ENCODE measurements at regions not wholly inside any gene's neighbourhood (a gene's known extent, or its start where the extent isn't known, plus 50 kb on each side); places are given as distances from the start of the nearest gene placed in this dataset.

- DNase-seq: no peak
- H3K9ac ChIP-seq (ENCODE audit: low read length): no peak overlapping the region
- H3K4me2 ChIP-seq (ENCODE audit: low read depth, low read length): no peak overlapping the region
- H3K9me3 ChIP-seq (replicated peaks; ENCODE audit: insufficient read depth, low read length): no peaks in the 10 kb centered on the region
- H3K4me3 ChIP-seq (ENCODE audit: low read length): no peak overlapping the region
- no peaks in the 10 kb centered on the region for H3K79me2 ChIP-seq (ENCODE audit: low read length)
- H3K4me1 ChIP-seq (ENCODE audit: low read length): no peaks in the 10 kb centered on the region
- TF ChIP-seq EZH2 (optimal IDR thresholded peaks at IDR 0.05; ENCODE audit: low read depth, low read length) (no peak), EZH2phosphoT487 (IDR thresholded peaks at IDR 0.05; ENCODE audit: low read length) (no peak), CTCF (IDR thresholded peaks at IDR 0.05; ENCODE audit: low read length) (no peak)
- H4K20me1 ChIP-seq (ENCODE audit: insufficient read depth, low read length): no peaks in the 10 kb centered on the region
- no peaks in the 10 kb centered on the region for H3K27me3 ChIP-seq (replicated peaks; ENCODE audit: insufficient read depth, low read length)
- H3K27ac ChIP-seq (ENCODE audit: low read length): no peak overlapping the region
- no peaks in the 10 kb centered on the region for H3K36me3 ChIP-seq (replicated peaks; ENCODE audit: insufficient read depth, low read length)
- H2AFZ ChIP-seq (ENCODE audit: low read length): no peak overlapping the region
- no peaks in the 10 kb centered on the region for H3F3A ChIP-seq (ENCODE audit: insufficient read depth, low read length)
- no peaks in the 10 kb centered on the region for H3K9me2 ChIP-seq (replicated peaks; ENCODE audit: insufficient read depth, low read length)
Observed at GRCh38 chr17:33889040-33889439, 366.0 kb upstream of the CCL2 start.

- Histone ChIP-seq H3K4me3 (ENCODE audit: low read length) (no peak overlapping the region), H3K4me1 (ENCODE audit: low read length) (no peaks in the 10 kb centered on the region), H3F3A (ENCODE audit: insufficient read depth, low read length) (no peaks in the 10 kb centered on the region), H2AFZ (ENCODE audit: low read length) (no peak overlapping the region), H3K36me3 (replicated peaks; ENCODE audit: insufficient read depth, low read length) (no peaks in the 10 kb centered on the region), H3K27me3 (replicated peaks; ENCODE audit: insufficient read depth, low read length) (no peaks in the 10 kb centered on the region), H3K9me2 (replicated peaks; ENCODE audit: insufficient read depth, low read length) (no peaks in the 10 kb centered on the region), H3K27ac (ENCODE audit: low read length) (no peak overlapping the region), H3K79me2 (ENCODE audit: low read length) (no peaks in the 10 kb centered on the region), H3K4me2 (ENCODE audit: low read depth, low read length) (no peak overlapping the region), H4K20me1 (ENCODE audit: insufficient read depth, low read length) (no peaks in the 10 kb centered on the region), H3K9me3 (replicated peaks; ENCODE audit: insufficient read depth, low read length) (no peaks in the 10 kb centered on the region), H3K9ac (ENCODE audit: low read length) (no peak overlapping the region)
- no peak for DNase-seq
- no peak for TF ChIP-seq EZH2phosphoT487 (IDR thresholded peaks at IDR 0.05; ENCODE audit: low read length)
- no peak for TF ChIP-seq CTCF (IDR thresholded peaks at IDR 0.05; ENCODE audit: low read length)
- no peak for TF ChIP-seq EZH2 (optimal IDR thresholded peaks at IDR 0.05; ENCODE audit: low read depth, low read length)
Observed at GRCh38 chr17:33889766-33890165, 365.3 kb upstream of the CCL2 start.

DNA sequence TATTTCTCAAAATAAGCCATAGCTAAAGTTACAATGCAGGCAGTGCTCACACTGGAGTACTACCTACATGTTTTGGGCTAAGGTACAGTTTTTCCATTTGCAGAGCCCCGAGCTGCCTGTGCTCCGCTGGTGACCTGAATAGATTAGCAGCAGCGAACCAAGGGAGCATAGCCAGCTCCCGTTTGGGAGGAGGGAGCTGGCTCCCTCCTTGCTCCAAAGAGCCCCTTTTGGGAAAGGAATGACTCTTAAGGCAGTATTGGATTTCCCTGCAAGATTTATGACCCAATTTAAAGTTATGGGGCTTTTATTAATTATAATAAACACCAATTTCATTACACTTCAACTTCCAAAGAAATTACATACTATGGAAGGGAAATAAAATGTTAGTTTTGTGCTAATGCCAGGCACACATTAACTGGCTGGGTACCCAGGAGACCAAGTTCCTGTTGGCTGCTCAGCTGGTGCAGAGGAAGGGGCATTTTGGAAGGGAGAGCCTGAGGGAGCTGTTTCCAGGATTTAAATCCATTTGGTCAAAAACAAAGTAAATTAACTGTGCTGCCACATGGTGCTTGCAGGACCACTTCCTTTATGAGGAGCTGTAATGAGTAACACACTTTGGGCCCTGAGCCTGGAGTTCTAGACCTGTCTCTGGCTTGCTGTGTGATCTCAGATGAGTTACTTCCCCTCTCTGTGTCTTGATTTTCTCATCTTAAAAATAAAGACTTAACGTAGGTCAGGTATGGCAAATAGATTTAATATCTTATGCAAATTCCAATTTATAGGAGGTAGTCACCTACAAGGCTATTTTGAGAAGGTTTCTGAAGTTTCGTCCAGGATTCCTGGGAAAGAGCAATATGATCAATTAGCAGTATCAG lies 362.1 kb upstream of the CCL2 start:
- TF ChIP-seq CTCF (IDR thresholded peaks at IDR 0.05; ENCODE audit: low read length) (no peak), EZH2 (optimal IDR thresholded peaks at IDR 0.05; ENCODE audit: low read depth, low read length) (no peak), EZH2phosphoT487 (IDR thresholded peaks at IDR 0.05; ENCODE audit: low read length) (no peak)
- no peaks in the 10 kb centered on the region for H3F3A ChIP-seq (ENCODE audit: insufficient read depth, low read length)

More for the DNA sequence above, 362.1 kb upstream of the CCL2 start:
- no peak overlapping the region for H3K27ac ChIP-seq (ENCODE audit: low read length)
- H4K20me1 ChIP-seq (ENCODE audit: insufficient read depth, low read length): no peaks in the 10 kb centered on the region
- no peaks in the 10 kb centered on the region for H3K4me1 ChIP-seq (ENCODE audit: low read length)
- H3K27me3 ChIP-seq (replicated peaks; ENCODE audit: insufficient read depth, low read length): no peaks in the 10 kb centered on the region
- no peaks in the 10 kb centered on the region for H3K9me2 ChIP-seq (replicated peaks; ENCODE audit: insufficient read depth, low read length)
- no peaks in the 10 kb centered on the region for H3K79me2 ChIP-seq (ENCODE audit: low read length)
- no peaks in the 10 kb centered on the region for H3K36me3 ChIP-seq (replicated peaks; ENCODE audit: insufficient read depth, low read length)
- H3K4me3 ChIP-seq (ENCODE audit: low read length): no peak overlapping the region
- DNase-seq: no peak
- no peak overlapping the region for H2AFZ ChIP-seq (ENCODE audit: low read length)
- H3K4me2 ChIP-seq (ENCODE audit: low read depth, low read length): no peak overlapping the region
- no peak overlapping the region for H3K9ac ChIP-seq (ENCODE audit: low read length)
- H3K9me3 ChIP-seq (replicated peaks; ENCODE audit: insufficient read depth, low read length): no peaks in the 10 kb centered on the region

Data from MM.1S (cell line).